GM18909 (cell line): ENCODE measurements at regions not wholly inside any gene's neighbourhood (a gene's known extent, or its start where the extent isn't known, plus 50 kb on each side); places are given as distances from the start of the nearest gene placed in this dataset.

Experiments used
- ATAC-seq: cut with Tn5 transposase; IDR thresholded peaks from one replicate; pipeline ENCODE4 v1.9.1; 2021; ENCODE audit warnings: mild to moderate bottlenecking; ENCODE audit not compliant: unreplicated experiment, poor library complexity

GRCh38 chr15:53404930-53405493, 354.5 kb downstream of the WDR72 start:
- no peak for ATAC-seq

GRCh38 chr15:53401503-53401902, 358.0 kb downstream of the WDR72 start:
- no peak for ATAC-seq

- ATAC-seq = no peak
Observed at GRCh38 chr15:53400986-53401385, 358.5 kb downstream of the WDR72 start.

GRCh38 chr15:53397041-53397616, 362.3 kb downstream of the WDR72 start:
- no peak for ATAC-seq

- no peak for ATAC-seq
Observed at GRCh38 chr15:53395871-53396270, 363.6 kb downstream of the WDR72 start.

- ATAC-seq = no peak
Observed at GRCh38 chr15:53390549-53390948, 368.9 kb downstream of the WDR72 start.

GRCh38 chr15:53389271-53390037, 370.0 kb downstream of the WDR72 start:
- ATAC-seq = no peak

- no peak for ATAC-seq
Observed at GRCh38 chr15:53384417-53384816, 375.0 kb downstream of the WDR72 start.

- ATAC-seq = no peak
Observed at GRCh38 chr15:53378096-53378800, 381.2 kb downstream of the WDR72 start.

GRCh38 chr15:53367740-53368139, 391.7 kb downstream of the WDR72 start:
- ATAC-seq = no peak

- no peak for ATAC-seq
Observed at GRCh38 chr15:53360881-53361280, 398.6 kb downstream of the WDR72 start.

- no peak for ATAC-seq
Observed at GRCh38 chr15:53359038-53359437, 400.4 kb downstream of the WDR72 start.

GRCh38 chr15:53354874-53355273, 404.6 kb downstream of the WDR72 start:
- no peak for ATAC-seq

- no peak for ATAC-seq
Observed at GRCh38 chr15:53351373-53351772, 408.1 kb downstream of the WDR72 start.

- no peak for ATAC-seq
Observed at GRCh38 chr15:53346583-53346982, 412.9 kb downstream of the WDR72 start.

- no peak for ATAC-seq
Observed at GRCh38 chr15:53331328-53332190, 427.9 kb downstream of the WDR72 start.

- no peak for ATAC-seq
Observed at GRCh38 chr15:53328341-53328740, 431.1 kb downstream of the WDR72 start.

GRCh38 chr15:53324061-53324460, 435.4 kb downstream of the WDR72 start:
- ATAC-seq = no peak

- ATAC-seq = no peak
Observed at GRCh38 chr15:53323191-53323590, 436.3 kb downstream of the WDR72 start.

GRCh38 chr15:53320816-53321215, 438.6 kb downstream of the WDR72 start:
- ATAC-seq = no peak
